GM19351 (cell line): ENCODE measurements at regions not wholly inside any gene's neighbourhood (a gene's known extent, or its start where the extent isn't known, plus 50 kb on each side); places are given as distances from the start of the nearest gene placed in this dataset.
"Not testable (repeated sequence)": the region's sequence is repeated elsewhere in the genome, so short reads cannot be mapped to it uniquely, and the experiment has no call there.

Source experiments
- ATAC-seq: cut with Tn5 transposase; IDR thresholded peaks from one replicate; pipeline ENCODE4 v1.9.1; 2021; ENCODE audit warnings: mild to moderate bottlenecking, moderate library complexity; ENCODE audit not compliant: unreplicated experiment

DNA sequence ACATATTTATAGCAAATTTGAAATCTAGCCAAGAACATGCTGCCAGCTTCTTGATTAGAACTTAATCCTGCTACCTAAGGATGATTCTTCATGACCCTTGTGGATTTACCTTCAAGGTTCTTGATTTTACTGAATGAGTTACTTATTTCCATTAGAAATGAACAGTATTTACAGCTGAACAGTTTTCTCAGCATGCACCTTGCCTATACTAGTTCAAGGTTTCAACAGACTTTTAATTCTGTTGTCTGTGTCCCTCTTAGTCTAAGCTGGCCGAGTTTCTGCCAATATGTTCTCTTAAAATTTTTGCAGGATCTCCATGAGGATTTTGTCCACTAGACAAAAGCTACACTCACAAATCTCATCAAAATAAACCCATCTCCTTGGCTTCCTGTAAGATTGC, 188.8 kb upstream of the ST8SIA4 start:
- no peak for ATAC-seq

DNA sequence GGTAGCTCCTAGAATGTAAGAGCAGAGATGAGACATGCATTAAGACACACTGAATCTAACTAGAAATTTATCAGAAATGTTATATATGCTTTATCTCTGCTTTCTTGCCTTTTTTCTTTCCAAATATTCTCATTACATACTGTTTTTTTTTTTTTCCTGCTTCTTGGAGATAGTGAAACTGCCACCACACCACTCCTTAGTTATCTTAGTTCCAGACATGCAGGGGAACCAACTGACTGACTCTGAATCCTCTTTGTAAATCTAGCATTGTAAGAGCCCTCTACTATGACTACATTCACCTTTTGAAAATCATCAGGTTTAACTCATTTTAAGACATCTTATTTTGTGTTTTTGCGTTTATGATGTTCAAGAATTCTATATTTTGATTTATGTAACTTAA, 181.3 kb upstream of the ST8SIA4 start:
- ATAC-seq = no peak

DNA sequence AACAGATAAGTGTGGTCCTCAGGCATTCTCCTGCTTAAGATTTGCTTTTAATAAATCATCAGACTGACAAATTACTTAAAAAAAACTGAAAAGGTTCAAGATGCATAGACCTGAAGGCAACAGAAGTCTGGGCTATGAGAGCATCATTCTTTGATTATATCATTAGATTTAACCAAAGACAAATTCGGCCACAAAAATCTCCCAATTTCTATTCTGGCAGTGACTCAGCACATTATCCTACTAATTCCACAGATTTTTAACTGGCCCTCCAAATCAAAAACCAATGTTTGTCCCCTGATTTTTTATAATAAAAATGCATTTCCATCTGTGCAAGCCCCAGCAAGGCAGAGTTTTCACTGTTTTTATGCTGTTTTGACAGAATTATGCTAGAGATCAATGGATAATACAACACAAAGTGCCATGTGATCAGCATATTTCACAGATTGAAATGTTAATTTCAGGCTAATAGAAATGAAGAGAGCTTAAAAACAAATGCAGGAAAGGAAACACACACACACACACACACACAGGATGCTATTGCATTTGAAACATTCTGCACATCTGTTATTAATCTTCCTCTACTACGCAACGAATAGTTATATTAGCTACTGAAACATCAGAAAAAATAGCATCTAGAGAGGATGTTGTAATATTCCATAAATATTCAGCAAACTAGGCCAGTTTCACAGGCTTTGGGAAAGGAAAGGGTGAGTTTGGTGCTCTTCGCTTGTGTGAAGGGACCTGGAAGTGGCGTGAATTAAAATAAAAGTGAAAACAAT, 177.6 kb upstream of the ST8SIA4 start:
- ATAC-seq = no peak

DNA sequence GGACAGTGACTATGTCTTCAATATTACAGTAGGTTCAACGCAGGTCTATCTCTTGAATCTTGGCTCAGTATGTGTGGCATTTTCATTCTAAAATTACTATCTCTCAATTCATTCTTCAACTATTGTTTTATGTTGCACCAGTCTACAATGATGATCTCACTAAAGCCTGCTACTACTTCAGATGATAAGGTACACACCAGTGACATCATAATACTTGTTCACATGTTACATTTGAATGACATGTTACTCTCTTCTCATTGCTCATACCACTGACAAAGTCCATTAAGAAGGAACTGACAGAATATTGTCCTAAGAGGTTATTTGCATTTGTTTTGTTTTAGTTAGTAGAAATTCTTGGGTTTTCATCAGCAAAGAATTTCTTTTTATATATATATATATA, 165.2 kb upstream of the ST8SIA4 start:
- no peak for ATAC-seq

DNA sequence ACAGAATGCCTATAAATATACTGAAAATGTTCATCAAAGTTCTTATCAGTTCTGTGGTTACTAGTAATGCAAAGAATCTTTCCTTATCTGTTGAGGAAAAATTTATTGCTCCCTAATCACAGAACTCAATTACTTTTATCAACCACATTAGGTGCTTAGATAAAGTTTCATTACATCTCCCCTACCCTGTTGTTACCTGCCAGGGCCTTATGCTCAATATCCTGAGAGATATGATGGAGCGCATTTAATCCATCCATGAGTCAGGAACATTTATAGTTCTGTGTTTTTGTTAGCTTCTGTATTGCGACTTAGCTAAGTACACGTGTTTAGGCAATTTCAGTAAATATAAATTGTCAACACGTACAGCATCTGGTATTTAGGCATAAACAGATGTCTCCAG, 164.3 kb upstream of the ST8SIA4 start:
- ATAC-seq = no peak

DNA sequence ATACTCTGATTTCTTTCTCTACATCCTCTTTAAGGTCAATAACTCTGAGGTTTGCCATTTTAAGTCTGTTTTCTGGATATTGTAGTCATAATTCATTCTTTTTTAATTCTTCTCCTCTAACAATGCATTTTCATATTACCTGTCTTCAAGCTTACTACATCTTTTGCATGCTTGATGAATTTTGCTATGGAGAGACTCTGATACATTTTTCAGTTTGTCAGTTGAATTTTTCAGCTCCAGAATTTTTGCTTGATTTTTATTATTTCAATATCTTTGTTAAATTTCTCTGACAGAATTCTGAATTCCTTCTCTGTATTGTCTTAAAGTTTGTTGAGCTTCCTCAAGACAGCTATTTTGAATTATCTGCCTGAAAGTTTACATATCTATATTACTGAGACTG, 159.8 kb upstream of the ST8SIA4 start:
- no peak for ATAC-seq

DNA sequence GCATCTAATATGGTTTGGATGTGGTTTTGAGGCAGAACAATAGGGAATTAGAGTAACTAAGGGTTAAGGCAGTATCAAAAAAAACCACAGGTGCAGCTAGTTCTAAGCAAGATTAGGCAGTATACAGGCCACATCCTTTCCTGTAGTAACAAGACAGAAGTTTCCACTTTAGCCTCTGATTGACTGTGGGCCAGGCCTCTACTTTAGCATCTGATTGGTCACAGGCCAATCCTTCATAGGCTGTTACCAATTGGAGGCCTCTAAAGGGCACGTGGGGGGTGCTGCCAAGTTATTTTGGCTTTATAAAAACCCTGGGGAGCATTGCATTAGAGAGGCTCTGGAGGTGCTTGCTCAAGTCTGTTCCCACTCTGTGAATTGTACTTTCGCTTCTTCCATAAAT, 144.1 kb upstream of the ST8SIA4 start:
- peak; percentile 65 for ATAC-seq

DNA sequence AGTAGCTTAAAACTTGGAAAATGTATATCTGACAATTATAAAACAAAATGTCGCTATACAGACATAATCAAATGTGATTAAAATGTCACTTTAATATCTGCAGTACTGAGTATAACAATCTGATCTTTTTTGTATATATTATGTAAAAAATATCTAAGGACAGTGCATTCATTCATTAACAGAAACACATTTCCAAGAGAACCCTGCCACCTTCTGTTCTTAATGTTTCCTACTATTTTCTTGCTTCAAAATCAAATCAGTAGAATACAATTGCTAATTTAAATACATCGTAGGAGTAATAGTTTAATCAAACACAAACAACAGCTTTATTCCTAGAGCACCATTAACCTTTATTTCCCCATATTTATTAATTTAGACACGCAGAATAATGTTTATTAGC, 142.6 kb upstream of the ST8SIA4 start:
- ATAC-seq = peak; percentile 39

DNA sequence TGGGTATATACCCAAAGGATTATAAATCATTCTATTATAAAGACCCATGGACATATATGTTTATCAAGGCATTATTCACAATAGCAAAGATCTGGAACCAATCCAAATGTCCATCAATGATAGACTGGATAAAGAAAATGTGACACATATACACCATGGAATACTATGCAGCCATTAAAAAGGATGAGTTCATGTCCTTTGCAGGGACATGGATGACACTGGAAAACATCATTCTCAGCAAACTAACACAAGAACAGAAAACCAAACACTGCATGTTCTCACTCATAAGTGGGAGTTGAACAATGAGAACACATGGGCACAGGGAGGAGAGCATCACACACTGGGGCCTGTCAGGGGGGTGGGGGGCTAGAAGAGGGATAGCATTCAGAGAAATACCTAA, 136.9 kb upstream of the ST8SIA4 start:
- ATAC-seq = not testable (repeated sequence)

DNA sequence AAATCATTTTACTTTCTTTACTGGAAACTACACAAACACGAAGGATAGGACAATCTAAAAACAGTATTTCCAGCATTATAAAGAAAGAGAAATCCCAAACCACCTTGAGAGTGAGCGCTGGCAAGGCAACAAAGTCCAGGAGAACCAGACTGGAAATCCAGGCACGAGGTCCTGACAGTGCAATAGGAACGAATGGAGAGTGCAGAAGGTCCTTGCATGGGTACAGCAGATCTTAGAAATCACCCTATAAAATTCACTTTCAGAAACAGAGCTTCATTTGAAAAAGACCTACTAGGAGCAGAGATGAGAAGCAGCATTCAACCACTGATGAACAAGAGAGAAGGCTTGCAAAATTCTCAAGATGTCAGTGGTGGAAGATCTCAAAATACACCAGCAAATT, 133.7 kb upstream of the ST8SIA4 start:
- no peak for ATAC-seq

DNA sequence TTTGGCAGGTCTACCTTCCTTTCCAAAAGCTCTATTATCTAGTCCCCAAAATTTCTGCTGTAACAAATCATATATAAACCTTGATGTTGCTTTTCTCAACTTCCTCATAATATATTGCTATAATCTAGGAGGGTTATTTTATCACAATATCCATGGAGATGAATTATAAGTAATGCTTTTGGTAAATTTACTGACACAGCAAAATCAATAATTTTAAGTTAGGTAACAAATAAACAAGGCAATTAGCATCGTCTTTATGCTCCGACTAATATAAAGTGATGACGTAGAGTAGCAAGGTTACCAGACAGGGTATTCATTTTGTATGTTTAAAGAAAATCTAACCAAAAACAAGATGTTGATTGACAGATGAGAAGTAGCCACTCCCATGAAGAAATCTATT, 132.3 kb upstream of the ST8SIA4 start:
- ATAC-seq = no peak

DNA sequence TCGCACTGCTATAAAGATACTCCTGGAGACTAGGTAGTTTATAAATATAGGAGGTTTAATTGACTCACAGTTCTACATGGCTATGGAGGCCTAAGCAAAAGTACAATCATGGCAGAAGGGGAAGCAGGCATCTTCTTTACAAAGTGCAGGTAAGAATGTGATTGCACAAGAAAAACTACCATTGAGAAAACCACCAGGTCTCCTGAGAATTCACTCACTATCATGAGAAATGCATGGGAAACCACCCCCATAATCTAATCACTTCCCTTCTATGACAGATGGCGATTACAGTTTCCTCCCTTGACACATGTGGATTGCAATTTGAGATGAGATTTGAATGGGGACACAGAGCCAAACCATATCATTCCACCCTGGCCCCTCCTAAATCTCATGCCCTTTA, 121.2 kb upstream of the ST8SIA4 start:
- peak; percentile 67 for ATAC-seq

DNA sequence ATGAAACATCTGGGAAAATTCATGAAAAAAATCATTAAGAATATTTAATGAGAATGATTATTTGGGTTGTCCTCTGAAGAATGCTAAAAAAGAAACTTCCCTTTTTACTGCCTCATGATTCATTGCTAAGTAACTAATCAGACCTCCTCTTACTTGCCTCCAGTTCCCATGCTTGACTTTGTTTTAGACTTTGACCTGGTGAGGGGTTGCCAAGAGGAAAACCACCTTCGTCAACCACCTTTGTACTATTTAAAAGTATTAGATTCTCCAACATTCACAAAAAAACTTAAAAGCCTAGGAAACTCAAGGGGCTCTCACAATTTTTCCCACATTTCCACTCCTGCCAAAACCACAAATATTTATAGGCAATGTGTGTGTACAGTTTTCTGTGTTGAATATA, 115.2 kb upstream of the ST8SIA4 start:
- no peak for ATAC-seq

DNA sequence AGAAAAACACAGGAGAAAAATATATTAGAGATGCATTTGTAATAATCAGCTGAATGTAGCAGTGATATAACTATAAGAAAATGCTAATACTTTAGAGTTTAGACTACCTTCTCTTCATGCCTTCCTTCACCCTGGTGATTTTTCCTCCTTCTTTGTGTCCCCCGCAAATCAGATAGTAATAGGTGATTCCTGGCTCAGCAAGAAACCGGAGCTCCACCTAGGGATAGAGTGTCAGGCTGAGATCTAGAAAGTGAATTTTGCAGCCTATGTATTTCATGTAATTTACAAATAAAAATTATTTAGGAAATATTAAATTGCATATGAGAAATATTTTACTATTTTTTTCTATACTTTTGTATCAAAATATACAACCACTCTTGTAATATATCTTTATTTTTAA, 109.8 kb upstream of the ST8SIA4 start:
- ATAC-seq = no peak

DNA sequence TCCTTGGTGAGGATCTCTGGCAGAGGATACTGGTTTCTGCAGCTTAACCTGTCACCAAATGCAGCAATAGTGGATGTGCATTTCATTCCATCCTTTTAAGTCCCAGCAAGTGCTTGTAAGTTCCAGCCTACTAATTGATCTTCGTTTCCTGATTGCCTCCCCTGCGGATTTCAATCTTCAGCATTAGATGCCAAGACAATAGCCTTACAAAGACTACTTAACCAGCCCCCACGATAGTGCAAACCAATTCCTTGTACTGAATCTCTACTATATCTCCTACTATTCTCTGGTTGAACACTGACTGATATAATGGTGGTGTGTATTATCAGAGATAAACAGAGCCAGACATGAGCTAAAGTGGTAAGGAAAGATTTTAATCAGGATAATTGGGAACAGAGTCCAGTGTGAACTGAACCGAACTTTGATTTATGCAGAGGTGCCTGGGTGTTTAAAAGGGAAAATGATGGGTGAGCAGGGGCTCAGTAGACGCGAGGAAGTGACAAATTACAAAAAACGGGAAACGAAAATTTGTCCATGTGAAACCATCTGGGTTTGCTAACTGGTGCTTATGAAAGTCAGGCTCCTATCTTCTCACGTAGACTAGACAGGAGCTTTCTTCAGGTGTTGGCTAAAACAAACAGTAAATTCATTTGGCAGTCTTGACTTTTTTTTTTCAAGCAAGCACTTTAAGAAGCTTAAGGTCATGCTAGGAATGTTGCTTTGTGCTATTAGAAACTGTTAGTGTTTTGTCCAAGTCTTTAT, 106.9 kb upstream of the ST8SIA4 start:
- peak; percentile 97 for ATAC-seq

DNA sequence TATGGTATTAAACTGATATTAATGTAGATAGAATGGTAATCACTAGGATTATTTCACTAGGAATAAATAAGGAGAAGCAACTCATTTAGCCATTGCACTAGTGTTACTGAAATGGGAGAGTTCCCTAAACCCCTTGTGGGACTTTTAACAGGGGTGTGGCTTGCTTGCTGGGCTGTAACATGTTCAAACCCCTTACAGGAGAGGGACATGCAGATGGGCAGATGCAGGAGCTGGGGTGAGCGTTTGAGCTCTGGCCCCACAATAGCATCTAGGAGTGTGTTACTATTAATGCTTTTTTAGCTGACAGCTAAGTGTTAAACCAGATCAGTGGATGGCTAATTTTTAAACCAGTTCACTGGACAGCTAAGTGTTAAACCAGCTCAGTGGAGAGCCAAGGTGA, 89.3 kb upstream of the ST8SIA4 start:
- ATAC-seq = no peak

DNA sequence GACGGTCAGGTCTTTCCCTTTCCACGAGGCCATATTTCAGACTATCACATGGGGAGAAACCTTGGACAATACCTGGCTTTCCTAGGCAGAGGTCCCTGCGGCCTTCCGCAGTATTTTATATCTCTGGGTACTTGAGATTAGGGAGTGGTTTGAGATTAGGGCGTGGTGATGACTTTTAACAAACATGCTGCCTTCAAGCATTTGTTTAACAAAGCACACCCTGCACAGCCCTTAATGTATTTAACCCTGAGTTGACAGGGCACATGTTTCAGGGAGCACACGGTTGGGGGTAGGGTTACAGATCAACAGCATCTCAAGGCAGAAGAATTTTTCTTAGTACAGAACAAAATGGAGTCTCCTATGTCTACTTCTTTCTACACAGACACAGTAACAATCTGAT, 80.5 kb upstream of the ST8SIA4 start:
- not testable (repeated sequence) for ATAC-seq

DNA sequence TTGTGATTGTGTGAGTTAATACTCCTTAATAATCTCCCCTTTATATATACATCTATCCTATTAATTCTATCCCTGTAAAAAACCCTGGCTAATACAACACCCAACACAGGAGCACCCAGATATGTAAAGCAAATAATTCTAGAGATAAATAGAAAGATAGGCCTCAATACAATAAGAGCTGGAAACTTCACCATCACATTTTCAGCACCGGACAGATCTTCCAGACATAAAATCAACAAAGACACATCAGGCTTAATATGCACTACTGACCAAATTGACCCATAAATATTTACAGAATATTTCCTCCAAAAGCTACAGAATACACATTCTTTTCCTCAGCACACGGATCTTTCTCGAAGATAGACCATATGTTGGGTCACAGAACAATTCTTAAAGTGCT, 71.0 kb upstream of the ST8SIA4 start:
- no peak for ATAC-seq

DNA sequence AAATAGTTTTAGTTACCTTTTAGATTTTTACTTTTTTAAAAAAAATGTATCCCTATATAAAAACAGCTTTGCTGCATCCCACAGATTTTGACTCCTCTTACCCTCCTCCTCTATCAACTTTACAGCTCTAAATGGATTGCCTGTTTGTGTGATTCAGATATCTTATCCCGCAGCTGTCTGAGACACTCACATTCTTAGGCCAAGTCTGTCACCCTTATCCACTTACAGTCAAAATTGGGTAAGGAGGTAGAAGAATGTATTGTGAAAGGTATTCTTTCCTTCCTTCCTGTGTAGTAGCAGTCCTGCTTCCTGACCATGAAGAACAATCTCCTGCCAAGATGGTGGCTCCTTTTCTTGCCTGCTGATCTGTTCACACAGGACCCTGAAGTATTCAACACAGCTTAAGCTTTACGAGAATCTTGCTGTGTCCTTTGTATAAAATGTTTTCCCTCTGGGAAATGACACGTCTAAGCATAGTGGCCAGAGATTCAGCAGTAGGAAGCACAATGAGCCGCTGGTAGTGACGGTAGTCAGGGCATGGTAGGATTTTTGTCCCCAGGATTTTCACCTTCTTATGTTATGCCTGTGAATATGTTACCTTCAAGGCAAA, 67.7 kb upstream of the ST8SIA4 start:
- ATAC-seq = no peak

DNA sequence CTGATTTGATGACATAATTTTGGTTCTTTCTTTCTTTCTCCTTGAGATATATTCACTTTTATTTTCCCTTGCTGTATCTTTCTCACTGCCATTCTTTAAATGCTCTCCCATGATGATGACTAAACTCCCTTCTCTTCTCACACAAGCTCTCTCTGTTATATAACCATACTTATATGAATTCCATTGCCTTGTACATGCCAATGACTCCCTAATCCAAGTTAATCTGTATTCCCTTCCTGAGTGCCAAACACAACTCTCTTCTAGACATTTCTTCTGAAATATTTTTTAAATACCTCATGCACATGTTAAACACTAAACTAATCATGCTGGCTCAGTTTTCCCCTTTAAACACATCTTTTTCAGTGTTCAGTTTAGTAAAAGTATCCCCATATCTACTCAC, 62.2 kb upstream of the ST8SIA4 start:
- no peak for ATAC-seq
